ENCODE measurements at regions not wholly inside any gene's neighbourhood (a gene's known extent, or its start where the extent isn't known, plus 50 kb on each side); places are given as distances from the start of the nearest gene placed in this dataset.
"Not testable (repeated sequence)": the region's sequence is repeated elsewhere in the genome, so short reads cannot be mapped to it uniquely, and the experiment has no call there.

DNA sequence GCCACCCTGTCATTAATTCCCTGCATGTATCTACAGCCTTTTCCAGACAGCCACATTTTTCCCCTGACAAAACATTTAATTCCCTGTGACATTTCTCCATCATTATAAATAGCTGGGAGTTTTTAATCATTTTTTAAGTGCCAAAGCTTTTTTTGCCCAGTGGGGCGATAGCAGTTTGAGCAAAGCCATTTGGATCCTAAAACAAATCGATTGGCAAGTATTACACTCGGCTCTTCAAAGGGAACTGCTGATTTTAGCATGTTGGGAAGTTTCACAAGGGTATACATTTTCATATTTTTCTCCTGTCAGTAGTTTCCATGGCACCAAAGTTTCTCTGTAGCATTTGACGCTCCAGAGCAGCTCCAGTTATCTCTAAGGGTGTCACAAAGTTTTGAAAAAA lies 210.8 kb downstream of the HIPK3 start:
- no peak for DNase-seq (ENCODE audit: low spot score)

DNA sequence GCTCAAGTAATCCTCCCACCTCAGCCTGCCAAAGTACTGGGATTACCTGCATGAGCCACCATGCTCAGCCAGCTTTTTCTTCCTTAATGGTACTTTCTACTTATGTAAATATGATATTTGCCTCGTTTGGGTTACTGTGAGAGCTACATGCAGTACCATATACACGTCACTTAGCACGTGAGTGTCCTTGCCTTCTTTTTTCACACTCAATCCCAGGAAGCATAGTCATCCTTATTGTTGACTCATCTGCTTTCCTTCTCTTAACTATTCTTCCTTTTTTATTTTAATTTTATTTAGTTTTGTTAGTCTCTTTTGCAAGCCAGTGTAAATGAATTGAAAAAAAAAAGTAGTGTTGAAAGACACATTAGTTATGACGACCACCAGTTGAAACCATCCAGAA lies 205.9 kb downstream of the HIPK3 start:
- DNase-seq (ENCODE audit: low spot score) = no peak

DNA sequence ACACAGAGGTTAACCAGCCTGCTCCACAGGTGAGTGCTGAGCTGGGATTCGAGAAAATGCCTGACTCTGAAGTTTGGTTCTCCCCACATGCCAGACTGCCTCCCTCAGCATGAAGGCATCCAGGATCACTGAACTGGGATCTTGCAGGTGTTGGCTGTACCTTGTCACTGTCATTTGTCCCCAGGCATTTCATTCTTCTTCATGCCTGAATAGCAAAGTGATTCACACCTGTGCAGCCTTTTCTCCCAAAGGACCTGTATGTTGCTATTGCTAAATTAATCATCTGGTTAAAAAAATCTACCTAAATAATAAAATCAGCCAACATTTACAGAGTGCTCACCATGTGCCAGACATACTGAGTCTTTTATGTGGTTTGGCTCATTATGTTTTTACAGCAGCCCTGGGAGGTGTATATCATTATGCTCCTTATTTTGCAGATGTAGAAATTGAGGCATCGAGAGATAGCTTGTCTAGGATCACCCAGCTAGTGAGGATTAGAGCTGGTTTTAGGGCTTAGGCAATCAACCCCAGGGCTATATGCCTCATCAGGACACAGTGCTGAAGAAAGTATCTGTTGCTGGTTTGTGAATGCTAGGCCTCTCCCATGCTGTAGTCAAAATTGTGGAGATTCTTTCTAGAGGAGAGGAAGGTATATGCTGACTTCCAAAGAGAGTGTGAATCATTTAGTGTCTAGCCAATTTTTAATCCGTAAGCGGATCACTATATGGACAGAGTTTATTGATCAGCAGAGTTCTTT lies 204.4 kb downstream of the HIPK3 start:
- no peak for DNase-seq (ENCODE audit: low spot score)

DNA sequence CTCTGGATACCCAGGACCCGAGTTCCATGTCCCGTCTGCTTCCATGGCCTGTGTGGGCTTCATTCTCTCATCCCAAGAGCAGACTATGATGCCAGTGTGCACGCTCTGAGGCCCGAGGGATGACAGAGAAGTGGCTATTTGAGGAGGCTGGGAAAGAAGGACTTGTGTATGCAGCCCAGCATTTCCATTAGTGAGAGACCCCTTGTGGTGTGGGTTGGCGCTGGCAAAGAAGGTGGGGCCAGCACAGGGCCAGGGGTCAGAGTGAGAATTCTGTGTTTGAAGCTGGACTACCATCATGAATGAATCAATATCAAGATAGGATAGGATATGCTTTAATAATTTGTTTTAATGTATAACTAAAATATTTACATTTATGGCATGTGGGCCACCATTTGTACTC lies 200.8 kb downstream of the HIPK3 start:
- no peak for DNase-seq (ENCODE audit: low spot score)

DNA sequence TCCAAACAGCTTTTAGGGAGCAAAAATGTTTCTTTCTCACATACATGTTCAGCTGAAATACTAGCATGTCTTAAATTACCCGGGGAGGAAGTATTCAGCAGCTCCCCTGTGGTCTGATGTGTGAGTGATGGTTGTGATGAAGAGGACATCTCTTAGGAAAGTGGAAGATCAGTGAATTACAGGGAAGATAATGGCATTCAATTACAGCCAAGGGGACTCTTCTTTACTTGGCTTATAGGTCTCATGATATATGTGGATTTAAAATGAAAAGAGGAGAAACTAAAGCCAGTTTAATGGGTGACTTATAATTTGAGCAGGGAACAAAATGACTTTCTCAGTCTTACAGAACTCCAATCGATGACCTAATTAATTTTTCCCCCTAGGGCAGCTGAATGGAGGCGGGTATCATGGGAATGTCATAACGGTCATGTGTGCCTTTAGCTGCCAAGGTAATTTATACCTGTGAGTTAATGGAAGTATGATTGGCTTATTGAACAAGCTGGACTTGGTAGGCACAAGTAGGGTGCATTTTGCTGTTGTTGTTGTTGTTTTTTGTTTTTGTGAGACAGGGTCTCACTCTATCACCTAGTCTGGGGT lies 198.8 kb downstream of the HIPK3 start:
- no peak for DNase-seq (ENCODE audit: low spot score)

DNA sequence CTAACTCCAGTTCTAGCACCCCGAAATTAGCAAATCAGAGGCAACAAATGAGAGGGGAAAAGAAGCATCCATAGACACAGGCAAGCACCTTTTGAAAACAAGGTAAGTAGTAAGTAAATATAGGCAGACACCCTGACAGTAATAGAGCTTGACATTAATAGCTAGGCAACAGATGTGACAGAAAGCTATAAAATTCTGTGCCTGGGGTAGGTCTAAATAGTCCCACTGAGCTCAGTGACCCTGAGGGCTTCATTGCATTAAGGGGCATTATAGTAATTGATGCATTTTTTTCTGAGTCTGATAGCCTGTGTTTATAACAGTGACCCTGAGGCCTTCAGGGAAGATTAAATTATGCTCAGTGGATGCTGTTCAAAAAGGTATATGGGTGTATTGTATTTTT lies 197.1 kb downstream of the HIPK3 start:
- no peak for DNase-seq (ENCODE audit: low spot score)

DNA sequence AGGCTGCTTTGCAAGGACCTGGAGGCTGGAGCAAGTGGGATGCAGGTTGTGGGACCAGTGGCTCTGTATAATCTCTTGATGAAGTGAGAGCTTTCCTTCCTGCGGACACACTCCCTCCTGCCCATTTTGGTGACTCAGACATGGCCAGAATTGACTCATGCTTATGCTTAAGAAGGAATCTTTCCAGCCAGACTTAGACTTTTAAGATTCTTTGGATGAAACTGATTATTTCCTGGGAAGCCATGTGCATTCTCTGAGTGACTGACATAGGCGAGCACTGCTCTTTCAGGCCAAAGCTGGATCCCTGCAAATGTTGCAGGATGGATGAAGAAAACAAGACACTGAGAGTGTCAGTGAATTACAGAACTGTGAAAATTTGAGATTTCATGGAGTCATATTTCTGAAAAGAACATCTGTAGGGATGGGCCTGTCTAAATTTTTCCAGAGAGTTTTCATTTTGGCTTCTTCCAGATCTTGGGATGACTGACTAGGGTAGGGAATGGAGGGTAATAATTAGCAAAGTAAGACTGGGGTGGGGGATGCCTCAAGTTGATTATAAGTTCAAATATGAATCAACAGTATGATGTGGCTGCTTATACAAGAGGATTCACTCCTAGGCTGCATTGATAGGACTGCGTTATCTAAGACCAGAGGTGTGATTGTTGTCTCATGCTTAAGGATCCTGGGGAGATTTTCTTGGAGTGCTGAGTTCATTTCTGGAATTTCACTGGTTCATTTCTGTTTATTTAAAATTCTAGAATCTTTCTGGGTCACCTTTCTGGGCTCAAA lies 195.8 kb downstream of the HIPK3 start:
- DNase-seq (ENCODE audit: low spot score) = peak; percentile 87

DNA sequence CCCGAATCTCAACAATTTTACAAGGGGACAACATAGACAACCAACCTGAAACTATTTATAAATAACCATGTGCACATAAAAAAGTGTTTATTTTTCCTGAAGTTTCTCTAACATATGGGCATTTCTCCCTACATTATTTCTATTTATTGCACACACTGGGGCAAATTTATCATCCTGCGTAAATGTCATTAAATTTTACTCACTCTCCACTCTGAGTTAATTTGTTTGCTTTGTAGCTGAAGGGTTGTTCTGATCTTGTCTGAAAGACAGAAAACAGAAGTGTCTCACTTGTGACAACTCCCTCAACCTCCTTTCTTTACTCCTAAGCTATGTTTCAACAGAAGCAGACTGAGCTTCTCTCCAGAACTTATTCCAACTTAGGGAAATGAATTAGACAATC lies 194.2 kb downstream of the HIPK3 start:
- DNase-seq (ENCODE audit: low spot score) = peak; percentile 4

DNA sequence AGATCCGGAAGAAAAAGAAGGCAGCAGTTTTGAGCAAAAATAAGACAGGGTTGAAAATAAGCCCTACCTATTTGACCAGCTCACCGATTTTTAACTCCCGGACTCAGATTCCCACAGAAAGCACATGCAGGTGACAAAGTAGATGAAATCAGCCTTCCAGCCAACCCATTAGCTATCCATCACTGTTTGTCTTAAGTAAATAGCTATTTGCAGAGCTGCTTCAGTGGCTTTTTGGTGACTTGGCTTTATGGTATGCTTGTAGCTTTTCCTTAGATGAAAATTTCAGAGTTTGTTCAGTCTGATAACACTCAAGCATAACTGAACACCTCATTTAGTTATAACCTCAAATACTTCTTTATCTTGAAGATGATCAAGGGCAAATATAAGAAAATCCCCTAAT lies 192.6 kb downstream of the HIPK3 start:
- no peak for DNase-seq (ENCODE audit: low spot score)

DNA sequence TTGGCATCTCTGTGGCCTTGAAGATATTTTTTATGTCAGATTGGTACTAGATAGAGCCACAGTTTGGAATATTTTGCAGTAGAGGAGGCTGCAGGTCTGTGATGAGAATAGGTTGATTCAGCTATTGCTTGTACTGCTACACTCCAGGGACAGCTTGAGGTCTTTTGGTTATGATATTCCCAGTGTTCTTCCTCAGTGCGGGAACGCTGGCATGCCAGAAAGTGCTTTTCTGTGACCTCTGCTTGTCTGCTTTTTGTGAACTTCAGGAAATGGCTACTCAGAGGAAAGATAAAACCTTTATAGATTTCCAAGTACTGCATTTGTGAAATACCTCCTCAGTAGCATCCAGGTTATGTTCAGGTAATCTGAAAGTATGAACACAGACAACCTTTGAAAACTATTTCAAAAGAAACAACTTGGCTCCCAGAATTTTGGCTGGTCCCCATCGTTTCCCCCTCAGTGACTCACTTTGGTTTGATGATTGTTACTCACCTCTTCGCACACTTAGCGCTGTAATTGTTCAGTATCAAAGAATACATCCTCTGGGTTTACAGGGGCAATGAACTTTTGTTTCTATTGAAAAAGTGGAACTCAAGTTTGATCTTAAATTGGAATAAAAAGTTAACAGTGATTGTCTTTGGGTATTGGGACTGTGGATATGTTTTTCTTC lies 191.4 kb downstream of the HIPK3 start:
- DNase-seq (ENCODE audit: low spot score) = no peak

DNA sequence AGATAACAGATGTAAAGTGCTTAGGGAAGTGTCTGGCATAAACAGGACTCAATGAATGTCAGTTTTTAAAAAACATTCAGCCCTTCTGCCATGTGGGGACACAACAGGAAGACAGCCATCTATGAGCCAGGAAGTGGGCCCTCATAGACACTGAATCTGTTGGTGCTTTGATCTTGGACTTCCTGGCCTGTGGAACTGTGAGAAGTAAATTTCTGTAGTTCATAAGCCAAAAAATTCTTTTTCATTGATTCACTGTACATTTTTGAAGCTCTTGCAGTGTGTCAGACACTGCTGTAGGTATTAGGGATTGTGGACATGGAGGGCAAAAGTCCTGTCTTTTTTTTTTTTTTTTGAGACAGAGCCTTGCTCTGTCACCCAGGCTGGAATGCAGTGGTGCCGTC lies 188.6 kb downstream of the HIPK3 start:
- no peak for DNase-seq (ENCODE audit: low spot score)

DNA sequence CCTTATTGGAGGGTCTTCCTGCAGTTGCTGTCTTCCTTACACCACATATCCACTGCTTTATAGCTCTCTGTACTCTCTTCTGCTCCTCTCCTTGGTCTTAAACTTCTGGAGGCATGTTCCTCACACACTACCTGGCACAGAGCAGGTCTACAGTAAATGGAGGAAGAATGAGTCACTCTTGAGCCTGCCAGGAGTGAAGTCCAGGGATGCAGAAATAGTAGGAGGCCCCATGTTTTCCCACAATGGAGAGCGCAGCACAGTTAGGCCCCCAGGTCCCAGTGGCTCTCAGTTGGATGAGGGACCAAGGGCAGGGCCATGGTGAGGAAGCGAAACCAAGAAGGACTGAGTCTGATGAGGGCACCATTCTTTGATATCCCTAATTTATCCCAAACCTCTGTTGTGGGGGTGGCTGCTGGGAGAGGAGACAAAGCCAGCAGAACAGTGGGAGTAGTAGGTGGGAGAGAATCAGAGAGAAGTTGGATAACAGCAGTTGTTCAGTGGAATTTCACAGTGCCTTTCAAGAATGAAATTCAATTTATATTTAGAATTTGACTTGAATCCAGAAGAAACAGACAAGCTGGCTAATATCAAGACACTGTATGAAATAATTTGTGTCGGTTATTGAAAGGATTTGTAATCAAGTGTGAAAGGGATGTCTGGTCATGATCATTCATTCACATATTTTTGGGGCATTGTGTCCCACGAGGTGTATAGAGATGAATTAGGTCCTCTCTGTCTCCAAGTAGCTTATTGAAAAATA lies 187.8 kb downstream of the HIPK3 start:
- no peak for DNase-seq (ENCODE audit: low spot score)

DNA sequence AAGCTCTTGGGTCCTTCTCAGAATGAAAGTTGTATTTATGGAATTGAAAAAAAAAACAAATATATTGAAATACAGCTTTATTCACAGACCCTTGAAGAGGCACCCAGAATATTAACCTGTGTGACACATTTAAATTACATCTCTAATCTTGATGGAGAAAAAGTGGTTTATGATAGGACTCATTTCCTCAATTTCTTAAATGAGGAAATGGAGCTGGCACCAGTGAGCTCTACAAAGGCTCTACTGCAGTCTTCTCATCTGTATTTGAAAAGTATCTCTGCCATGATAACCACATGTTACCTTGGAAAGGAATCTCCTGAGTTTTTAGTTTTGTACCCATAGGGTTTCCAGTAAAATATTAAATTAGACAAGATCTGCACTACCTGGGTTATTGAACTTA lies 186.5 kb downstream of the HIPK3 start:
- no peak for DNase-seq (ENCODE audit: low spot score)

DNA sequence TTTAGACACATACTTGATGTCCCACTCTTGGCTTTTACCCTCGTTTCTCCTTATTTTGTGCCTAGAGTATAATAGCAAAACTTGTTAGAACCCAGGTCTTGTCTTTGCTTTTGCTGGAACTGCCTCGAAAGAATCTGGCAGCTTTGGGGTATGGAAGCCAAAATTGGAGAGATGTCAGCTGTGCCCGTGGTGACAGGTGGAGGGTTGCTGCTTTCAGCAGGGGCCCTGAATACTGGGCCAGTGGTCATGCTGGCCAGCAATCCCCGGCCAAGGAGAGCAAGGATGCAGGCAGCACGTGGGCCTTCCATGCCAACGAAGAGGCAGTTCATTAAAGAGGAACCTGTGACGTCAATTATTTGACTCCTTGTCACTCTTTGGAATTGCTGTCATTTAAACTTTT lies 181.1 kb downstream of the HIPK3 start:
- no peak for DNase-seq (ENCODE audit: low spot score)

DNA sequence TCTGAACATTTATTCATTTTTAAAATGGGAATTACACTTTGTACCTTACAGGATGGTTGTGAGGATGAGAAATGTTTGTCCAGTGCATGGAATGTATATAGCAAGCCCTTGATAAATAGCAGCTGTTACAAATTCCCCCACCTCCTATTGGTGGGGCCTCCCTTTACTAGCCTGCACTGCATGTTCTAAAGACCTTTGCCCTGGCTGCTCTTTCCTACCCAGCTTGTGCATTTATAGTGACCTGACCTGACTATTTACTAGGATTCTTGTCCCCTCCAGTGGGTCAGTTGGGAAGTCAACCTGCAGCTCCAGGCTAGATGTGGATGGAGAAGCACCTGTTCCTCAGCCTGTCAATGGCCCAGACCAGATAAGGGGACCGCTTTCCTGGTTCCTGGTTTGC lies 180.3 kb downstream of the HIPK3 start:
- no peak for DNase-seq (ENCODE audit: low spot score)

DNA sequence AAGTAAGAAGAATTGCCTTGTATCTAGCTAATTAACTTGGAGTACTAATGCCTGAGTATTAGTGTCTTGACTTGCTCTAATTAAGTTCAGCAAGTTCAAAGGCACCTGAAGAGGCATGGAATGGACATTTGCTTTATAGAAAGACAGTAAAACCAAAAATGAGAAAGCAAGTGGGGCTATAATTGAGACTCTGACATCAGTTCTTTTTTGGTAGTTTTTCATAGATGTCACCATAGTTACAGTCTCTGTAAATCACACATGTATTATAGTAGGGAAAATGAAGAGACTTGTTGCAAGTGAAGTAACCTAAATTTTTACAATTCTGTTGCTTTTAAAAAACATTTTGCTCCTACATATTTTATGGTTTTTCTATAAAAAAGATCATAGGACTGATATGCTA lies 178.0 kb downstream of the HIPK3 start:
- DNase-seq (ENCODE audit: low spot score) = no peak

DNA sequence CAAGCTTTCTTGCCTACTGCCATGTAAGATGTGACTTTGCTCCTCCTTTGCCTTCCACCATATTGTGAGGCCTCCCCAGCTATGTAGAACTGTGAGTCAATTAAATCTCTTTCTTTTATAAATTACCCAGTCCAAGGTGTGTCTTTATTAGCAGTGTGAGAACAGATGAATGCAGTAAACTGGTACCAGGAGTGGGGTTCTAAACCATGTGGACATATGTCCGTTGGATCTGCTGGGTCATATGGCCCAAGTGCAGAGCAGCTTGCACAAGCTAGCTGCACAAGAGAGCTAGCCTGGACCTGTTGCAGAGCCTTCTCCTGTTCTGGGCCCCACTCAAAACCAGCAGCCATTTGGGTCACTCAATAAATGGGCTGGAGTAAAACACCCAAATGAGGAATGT lies 177.1 kb downstream of the HIPK3 start:
- DNase-seq (ENCODE audit: low spot score) = no peak

DNA sequence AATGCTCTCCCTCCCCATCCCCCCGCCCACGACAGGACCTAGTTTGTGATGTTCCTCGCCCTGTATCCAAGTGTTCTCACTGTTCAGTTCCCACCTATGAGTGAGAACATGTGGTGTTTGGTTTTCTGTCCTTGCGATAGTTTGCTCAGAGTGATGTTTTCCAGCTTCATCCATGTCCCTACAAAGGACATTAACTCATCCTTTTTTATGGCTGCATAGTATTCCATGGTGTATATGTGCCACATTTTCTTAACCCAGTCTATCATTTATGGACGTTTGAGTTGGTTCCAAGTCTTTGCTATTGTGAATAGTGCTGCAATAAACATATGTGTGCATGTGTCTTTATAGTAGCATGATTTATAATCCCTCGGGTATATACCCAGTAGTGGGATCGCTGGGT lies 171.3 kb downstream of the HIPK3 start:
- not testable (repeated sequence) for DNase-seq (ENCODE audit: low spot score)

DNA sequence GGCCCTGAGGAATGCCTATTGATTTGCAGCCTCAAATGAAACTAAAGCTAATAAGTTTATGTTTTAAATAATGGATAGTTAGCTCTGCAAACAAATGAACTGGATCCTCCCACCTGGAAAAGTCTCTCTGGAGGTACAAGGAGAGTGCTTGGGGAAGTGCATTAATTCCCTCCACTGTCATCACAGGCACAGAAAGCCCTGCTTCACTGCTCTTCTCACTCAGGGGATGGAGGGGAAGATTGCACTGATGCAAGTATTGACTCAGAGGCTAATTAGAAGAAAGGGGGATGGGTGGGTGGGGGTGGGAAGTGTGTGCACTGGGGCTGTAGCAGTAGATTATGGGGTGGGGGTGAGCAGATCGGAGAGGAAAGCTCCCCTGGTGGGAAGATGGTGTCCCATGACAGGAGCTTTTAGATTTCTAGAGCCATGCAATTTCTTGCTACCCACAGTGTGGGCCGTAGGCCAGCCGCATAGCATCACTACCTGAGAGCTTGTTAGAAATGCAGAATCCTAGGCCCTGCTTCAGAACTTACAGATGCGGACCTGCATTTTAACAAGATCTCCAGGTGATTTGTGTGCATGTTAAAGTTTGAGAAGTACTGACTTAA lies 163.9 kb downstream of the HIPK3 start:
- DNase-seq (ENCODE audit: low spot score) = no peak

DNA sequence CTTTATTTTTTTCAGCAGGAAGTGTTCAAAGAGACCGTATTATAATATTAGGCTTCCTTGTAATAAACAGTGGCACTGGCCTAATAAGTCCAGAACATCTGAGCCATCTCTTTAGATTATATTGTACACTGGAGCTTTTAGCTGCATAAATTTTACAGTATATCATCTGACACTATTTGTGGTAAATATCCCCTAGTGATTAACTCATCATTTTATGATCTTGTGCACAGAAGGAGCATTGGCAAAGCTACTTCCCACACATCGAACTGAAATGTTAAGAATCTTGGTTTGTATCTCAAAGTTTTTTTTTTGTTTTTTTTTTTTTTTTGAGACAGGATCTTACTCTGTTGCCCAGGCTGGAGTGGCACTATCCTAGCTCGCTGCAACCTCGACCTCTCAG lies 162.7 kb downstream of the HIPK3 start:
- no peak for DNase-seq (ENCODE audit: low spot score)

DNA sequence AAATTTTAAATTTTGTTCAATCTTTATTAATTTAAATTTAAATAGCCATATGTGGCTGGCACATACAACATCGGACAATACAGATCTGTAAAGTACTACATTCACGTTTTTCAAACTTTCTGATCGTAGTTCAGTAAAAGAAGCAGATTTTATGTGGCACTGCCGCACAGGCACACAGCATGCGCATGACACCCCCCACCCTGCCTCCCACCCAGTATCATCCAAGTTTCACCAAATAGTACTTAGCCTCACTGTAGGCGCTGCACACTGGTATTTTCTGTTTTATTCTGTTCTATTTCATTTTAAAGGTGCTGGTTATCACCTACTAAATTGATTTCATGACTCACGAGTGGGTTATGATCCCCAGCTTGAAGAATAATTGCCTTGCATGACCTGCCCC lies 159.9 kb downstream of the HIPK3 start:
- no peak for DNase-seq (ENCODE audit: low spot score)
